Prostate gland (tissue), 2 donors: ENCODE measurements at regions not wholly inside any gene's neighbourhood (a gene's known extent, or its start where the extent isn't known, plus 50 kb on each side); places are given as distances from the start of the nearest gene placed in this dataset.

ENCODE experiments used
- DNase-seq: peaks from one replicate; pipeline ENCODE4 v3.0.0-alpha.2; 2019; ENCODE audit warnings: low spot score
- H3K27ac ChIP-seq, 2 donors: fragments of 200-600 bp; sonication (generic); 2 replicates each; pipeline ENCODE4 v1.5.1; 2017 to 2019
- H3K27me3 ChIP-seq: fragments of 200-600 bp; sonication (generic); replicated peaks from 2 replicates; pipeline ENCODE4 v1.5.1; 2019; ENCODE audit not compliant: insufficient read depth
- H3K36me3 ChIP-seq, 2 donors: fragments of 200-600 bp; sonication (generic); 1 replicate in 1 of 2; 2 replicates in 1 of 2; pipeline versions ENCODE4 v1.5.1 to v1.8.1; 2017 to 2019
- H3K4me1 ChIP-seq: fragments of 200-600 bp; sonication (generic); replicated peaks from 2 replicates; pipeline ENCODE4 v1.5.1; 2019
- H3K4me3 ChIP-seq, 2 donors: fragments of 200-600 bp; sonication (generic); 2 replicates each; pipeline ENCODE4 v1.5.1; 2017 to 2019
- H3K9me3 ChIP-seq: fragments of 200-600 bp; sonication (generic); 2 replicates; pipeline ENCODE4 v1.5.1; 2017
- POLR2A ChIP-seq: fragments of 450-650 bp; IDR thresholded peaks from one replicate; pipeline ENCODE4 v1.6.1; 2016; ENCODE audit warnings: antibody characterized with exemption, mild to moderate bottlenecking
- POLR2AphosphoS5 ChIP-seq: sonication (generic); formaldehyde crosslinking; IDR thresholded peaks from one replicate; pipeline ENCODE4 v1.6.1; 2017; ENCODE audit warnings: antibody characterized with exemption
- WGBS: methylation state at CpG from one replicate; pipeline ENCODE4 v1.1.5; 2018; 5-methylcytosine and 5-hydroxymethylcytosine counted together
- intact Hi-C: fragments of 100-400 bp; cut with DNase I; formaldehyde crosslinking; loops from one replicate; pipeline ENCODE4 v1.14.2; 2022
- TF ChIP-seq, protein P1 (sequence below), 4 experiments: fragments of 200-600 bp in 2 of 4; fragments of 450-650 bp in 2 of 4; sonication (generic) in 2 of 4; IDR thresholded peaks; 1 replicate in 3 of 4; 2 replicates in 1 of 4; pipeline ENCODE4 v1.5.1; 2016 to 2019; ENCODE audit warnings: antibody characterized with exemption in 4 of 4, mild to moderate bottlenecking in 2 of 4, moderate library complexity in 2 of 4

DNA sequence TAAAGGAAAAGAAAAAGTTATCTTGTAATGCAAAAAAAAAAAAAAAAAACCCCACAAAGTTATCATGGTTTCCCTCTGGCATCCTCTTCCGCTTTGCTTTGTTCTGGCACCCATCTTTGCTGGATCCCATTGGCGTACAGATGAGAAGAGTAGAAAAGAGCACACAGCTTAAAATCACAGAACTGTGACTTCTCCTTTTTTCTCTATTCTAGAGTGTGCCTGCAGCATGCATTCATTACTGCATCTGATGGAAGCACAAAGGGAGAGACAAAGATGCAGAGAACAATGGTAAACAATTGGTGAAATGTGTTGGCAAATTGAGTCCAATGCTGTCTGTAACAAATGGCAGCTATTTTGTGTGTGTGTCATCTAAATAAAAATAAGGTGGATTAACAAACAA, 440.8 kb upstream of the PIK3R1 start:
- intact Hi-C loops, result no loop called here
- 96% methylated on average over 2 of the region's 2 CpGs for WGBS

DNA sequence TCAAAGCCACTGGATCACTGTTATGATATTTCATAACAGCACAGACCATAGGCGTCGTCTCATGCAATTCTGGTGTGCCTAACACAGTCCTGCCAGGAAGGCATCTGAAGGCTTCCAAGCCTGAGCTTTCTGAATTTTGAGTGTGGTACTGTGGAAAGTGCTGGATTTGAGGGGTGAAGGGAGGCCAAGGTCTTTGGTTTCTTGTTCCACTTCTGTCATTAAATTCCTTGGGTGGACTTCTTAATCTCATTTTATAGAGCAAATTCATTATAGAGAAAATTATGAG, 441.3 kb upstream of the PIK3R1 start:
- no peaks in the 10 kb centered on the region for H3K9me3 ChIP-seq
- H3K27me3 ChIP-seq, result no peaks in the 10 kb centered on the region
- DNase-seq, result no peak
- TF ChIP-seq POLR2AphosphoS5 (no peak), POLR2A (no peak)
- TF ChIP-seq, protein P1, sequence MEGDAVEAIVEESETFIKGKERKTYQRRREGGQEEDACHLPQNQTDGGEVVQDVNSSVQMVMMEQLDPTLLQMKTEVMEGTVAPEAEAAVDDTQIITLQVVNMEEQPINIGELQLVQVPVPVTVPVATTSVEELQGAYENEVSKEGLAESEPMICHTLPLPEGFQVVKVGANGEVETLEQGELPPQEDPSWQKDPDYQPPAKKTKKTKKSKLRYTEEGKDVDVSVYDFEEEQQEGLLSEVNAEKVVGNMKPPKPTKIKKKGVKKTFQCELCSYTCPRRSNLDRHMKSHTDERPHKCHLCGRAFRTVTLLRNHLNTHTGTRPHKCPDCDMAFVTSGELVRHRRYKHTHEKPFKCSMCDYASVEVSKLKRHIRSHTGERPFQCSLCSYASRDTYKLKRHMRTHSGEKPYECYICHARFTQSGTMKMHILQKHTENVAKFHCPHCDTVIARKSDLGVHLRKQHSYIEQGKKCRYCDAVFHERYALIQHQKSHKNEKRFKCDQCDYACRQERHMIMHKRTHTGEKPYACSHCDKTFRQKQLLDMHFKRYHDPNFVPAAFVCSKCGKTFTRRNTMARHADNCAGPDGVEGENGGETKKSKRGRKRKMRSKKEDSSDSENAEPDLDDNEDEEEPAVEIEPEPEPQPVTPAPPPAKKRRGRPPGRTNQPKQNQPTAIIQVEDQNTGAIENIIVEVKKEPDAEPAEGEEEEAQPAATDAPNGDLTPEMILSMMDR (IDR thresholded peaks at IDR 0.05), result no peak
- H3K4me3 ChIP-seq, result no peak overlapping the region
- no peak overlapping the region for H3K27ac ChIP-seq
- 76% methylated on average over 2 of the region's 2 CpGs for WGBS
- H3K4me1 ChIP-seq, result no peaks in the 10 kb centered on the region
- H3K36me3 ChIP-seq, result no peaks in the 10 kb centered on the region
- intact Hi-C loops, result no loop called here

More for the DNA sequence above, 440.8 kb upstream of the PIK3R1 start:
- Histone ChIP-seq H3K4me3 (no peak overlapping the region), H3K9me3 (no peaks in the 10 kb centered on the region), H3K27me3 (no peaks in the 10 kb centered on the region), H3K27ac (no peak overlapping the region), H3K4me1 (no peaks in the 10 kb centered on the region), H3K36me3 (no peaks in the 10 kb centered on the region)
- TF ChIP-seq POLR2AphosphoS5 (no peak), POLR2A (no peak)
- TF ChIP-seq, protein P1 (IDR thresholded peaks at IDR 0.05), result no peak
- DNase-seq, result no peak

- no peak for DNase-seq
- no peak for TF ChIP-seq POLR2AphosphoS5
- no peak for TF ChIP-seq POLR2A
- TF ChIP-seq, protein P1 (IDR thresholded peaks at IDR 0.05), result no peak
- 57% methylated on average over 3 of the region's 3 CpGs for WGBS
- no peaks in the 10 kb centered on the region for H3K27me3 ChIP-seq
- H3K4me1 ChIP-seq, result no peaks in the 10 kb centered on the region
- H3K9me3 ChIP-seq, result no peaks in the 10 kb centered on the region
- no peak overlapping the region for H3K4me3 ChIP-seq
- intact Hi-C loops, result no loop called here
- no peaks in the 10 kb centered on the region for H3K36me3 ChIP-seq
- no peak overlapping the region for H3K27ac ChIP-seq
Observed at GRCh38 chr5:67773411-67774266, 441.9 kb upstream of the PIK3R1 start.

GRCh38 chr5:67771791-67772190, 443.8 kb upstream of the PIK3R1 start:
- no peaks in the 10 kb centered on the region for H3K27me3 ChIP-seq
- 96% methylated on average over 6 of the region's 6 CpGs for WGBS
- no peak overlapping the region for H3K27ac ChIP-seq
- no peak for DNase-seq
- no peaks in the 10 kb centered on the region for H3K9me3 ChIP-seq
- intact Hi-C loops, result no loop called here
- H3K4me3 ChIP-seq, result no peak overlapping the region
- TF ChIP-seq, protein P1 (IDR thresholded peaks at IDR 0.05), result no peak
- TF ChIP-seq POLR2AphosphoS5 (no peak), POLR2A (no peak)
- H3K36me3 ChIP-seq, result no peaks in the 10 kb centered on the region
- no peaks in the 10 kb centered on the region for H3K4me1 ChIP-seq

- intact Hi-C loops, result no loop called here
- H3K27ac ChIP-seq, result no peak overlapping the region
- WGBS, result 21% methylated on average over 2 of the region's 2 CpGs
Observed at GRCh38 chr5:67771221-67771620, 444.3 kb upstream of the PIK3R1 start.

More at GRCh38 chr5:67771221-67771620, 444.3 kb upstream of the PIK3R1 start:
- H3K36me3 ChIP-seq, result no peaks in the 10 kb centered on the region
- H3K4me1 ChIP-seq, result no peaks in the 10 kb centered on the region
- no peaks in the 10 kb centered on the region for H3K9me3 ChIP-seq
- TF ChIP-seq POLR2AphosphoS5, result no peak
- TF ChIP-seq, protein P1 (IDR thresholded peaks at IDR 0.05), result no peak
- no peaks in the 10 kb centered on the region for H3K27me3 ChIP-seq
- H3K4me3 ChIP-seq, result no peak overlapping the region
- no peak for DNase-seq
